PFSK-1 (cell line): ENCODE measurements at regions not wholly inside any gene's neighbourhood (a gene's known extent, or its start where the extent isn't known, plus 50 kb on each side); places are given as distances from the start of the nearest gene placed in this dataset.

ENCODE experiments used
- FOXP2 ChIP-seq: optimal IDR thresholded peaks from 2 replicates; pipeline ENCODE3; 2011; ENCODE audit warnings: borderline replicate concordance, control low read depth, inconsistent platforms; ENCODE audit not compliant: insufficient read depth; ENCODE audit errors: extremely low read length, extremely low read depth
- POLR2AphosphoS5 ChIP-seq: IDR thresholded peaks from 2 replicates; pipeline ENCODE4 v1.6.1; 2012; ENCODE audit warnings: low read depth, mild to moderate bottlenecking, control low read depth, low read length, moderate library complexity
- REST ChIP-seq, 2 experiments: IDR thresholded peaks; 2 replicates each; pipeline versions ENCODE4 v1.6.1 to v1.8.0; 2011 to 2012; ENCODE audit warnings: low read depth in 2 of 2, low read length in 2 of 2, control low read depth in 1 of 2, inconsistent platforms in 1 of 2, mild to moderate bottlenecking in 1 of 2, moderate library complexity in 1 of 2; ENCODE audit not compliant: insufficient read depth in 1 of 2
- SIN3A ChIP-seq: IDR thresholded peaks from 2 replicates; pipeline ENCODE4 v1.6.1; 2012; ENCODE audit warnings: mild to moderate bottlenecking, low read length, moderate library complexity, borderline replicate concordance; ENCODE audit not compliant: insufficient read depth
- TAF1 ChIP-seq: IDR thresholded peaks from 2 replicates; pipeline ENCODE4 v1.6.1; 2012; ENCODE audit warnings: low read length, control low read depth, borderline replicate concordance; ENCODE audit not compliant: insufficient read depth

- TF ChIP-seq REST (IDR thresholded peaks at IDR 0.05; ENCODE audit: insufficient read depth in 1 of 2, low read depth in 2 of 2, low read length in 2 of 2) (no peak), TAF1 (no peak), FOXP2 (no peak), POLR2AphosphoS5 (no peak), SIN3A (no peak)
These were observed 79.9 kb upstream of the ZBTB20 start for GRCh38 chr3:115226844-115227445.

GRCh38 chr3:115227461-115227860 lies 80.4 kb upstream of the ZBTB20 start:
- TF ChIP-seq SIN3A (no peak), POLR2AphosphoS5 (no peak), FOXP2 (no peak), REST (IDR thresholded peaks at IDR 0.05; ENCODE audit: insufficient read depth in 1 of 2, low read depth in 2 of 2, low read length in 2 of 2) (no peak), TAF1 (no peak)

- TF ChIP-seq TAF1 (no peak), POLR2AphosphoS5 (no peak), SIN3A (no peak), FOXP2 (no peak), REST (IDR thresholded peaks at IDR 0.05; ENCODE audit: insufficient read depth in 1 of 2, low read depth in 2 of 2, low read length in 2 of 2) (no peak)
These were observed 81.2 kb upstream of the ZBTB20 start for GRCh38 chr3:115228266-115228665.

GRCh38 chr3:115232167-115232566 lies 85.1 kb upstream of the ZBTB20 start:
- TF ChIP-seq TAF1, result no peak
- TF ChIP-seq REST (IDR thresholded peaks at IDR 0.05; ENCODE audit: insufficient read depth in 1 of 2, low read depth in 2 of 2, low read length in 2 of 2), result no peak
- no peak for TF ChIP-seq FOXP2
- no peak for TF ChIP-seq POLR2AphosphoS5
- TF ChIP-seq SIN3A, result no peak
